ENCODE measurements at regions not wholly inside any gene's neighbourhood (a gene's known extent, or its start where the extent isn't known, plus 50 kb on each side); places are given as distances from the start of the nearest gene placed in this dataset.
"Not testable (repeated sequence)": the region's sequence is repeated elsewhere in the genome, so short reads cannot be mapped to it uniquely, and the experiment has no call there.

DNA sequence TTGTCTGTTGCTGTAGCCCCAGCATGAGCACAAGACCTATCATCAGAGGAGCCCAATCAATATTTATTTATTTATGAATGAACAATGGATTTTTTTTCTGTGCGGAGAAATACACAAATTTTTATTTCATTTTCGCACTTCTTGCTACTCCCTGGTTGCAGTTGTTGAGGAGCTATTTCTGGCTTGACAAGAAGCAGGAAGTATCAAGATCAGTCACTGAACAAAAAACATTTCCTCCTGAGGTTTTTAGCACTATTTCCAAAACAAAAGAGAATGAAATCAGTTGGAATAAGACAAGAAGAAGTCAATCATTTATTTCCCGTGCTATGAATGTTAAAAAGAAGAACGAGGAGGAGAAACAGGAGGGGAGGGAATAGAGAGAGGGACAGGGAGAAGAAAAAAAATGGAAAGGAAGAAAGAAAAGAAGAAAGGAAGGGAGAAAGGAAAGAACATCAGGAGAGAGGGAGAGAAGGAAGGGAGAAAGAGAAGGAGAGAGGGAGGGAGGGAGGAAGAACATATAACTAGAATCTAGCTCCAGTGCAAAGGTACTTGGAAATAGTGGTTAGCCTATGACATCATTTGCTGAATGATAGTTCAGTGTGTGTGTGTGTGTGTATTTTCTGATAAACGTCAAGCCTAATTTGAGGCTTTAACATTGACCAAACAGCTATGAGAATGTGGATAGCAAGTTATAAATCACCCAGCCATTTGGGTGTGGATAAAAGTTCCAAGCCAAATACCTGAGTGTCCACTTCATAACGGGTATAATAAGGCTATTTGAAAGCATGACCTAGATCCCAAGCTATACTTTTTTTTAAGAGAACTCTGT is 586.0 kb downstream of the EBF1 start:
- DNase-seq = no peak

DNA sequence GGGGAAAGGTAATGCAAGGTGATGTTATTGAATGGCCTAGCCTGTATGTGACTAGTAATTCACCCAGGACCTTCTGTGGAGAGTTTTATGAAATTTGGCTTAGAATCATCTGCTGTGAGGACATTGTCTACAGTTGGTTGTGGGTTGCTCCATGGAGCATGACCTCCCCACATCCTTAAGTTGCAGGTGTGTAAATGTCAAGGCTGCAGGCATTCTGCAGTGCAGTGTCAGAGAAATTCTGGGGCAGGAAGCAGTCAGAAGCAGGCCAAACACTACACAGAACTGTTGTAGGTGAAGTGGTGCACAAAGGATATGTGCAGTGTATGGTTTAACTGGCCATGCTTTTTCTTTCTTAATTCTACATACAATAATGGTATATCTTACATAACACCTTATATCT is 588.3 kb downstream of the EBF1 start:
- no peak for DNase-seq

DNA sequence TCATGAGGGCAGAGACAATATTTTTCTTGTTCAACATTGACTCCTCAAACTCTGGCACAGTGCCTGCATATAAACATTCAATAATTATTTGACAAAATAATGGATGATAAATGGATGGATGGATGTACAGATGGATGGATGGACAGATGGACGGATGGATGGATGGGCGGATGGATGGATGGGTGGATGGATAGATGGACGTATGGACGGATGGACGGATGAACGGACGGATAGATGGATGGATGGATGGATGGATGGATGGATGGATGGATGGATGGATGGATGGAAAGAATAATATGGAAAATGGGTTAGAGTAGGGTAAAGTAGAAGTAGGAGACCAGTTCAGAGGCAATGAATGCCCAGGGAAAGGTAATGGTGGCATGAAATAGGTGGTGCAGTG is 589.2 kb downstream of the EBF1 start:
- no peak for DNase-seq

DNA sequence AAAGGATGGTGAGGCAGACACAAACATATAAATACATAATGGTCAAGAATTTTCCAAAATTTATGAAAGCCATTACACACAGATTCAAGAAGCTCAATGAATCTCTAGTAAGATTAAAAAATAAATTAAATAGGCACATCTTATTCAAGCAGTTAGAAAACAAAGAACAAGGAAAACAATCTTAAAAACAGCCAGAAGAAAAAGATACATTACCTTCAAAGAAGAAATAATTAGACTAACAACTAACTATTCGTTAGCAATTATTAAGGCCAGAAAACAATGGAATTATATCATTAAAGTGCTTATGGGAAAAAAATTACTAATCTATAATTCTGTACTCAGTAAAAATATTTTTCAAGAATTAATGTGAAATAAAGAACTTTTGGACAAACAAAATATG is 593.1 kb downstream of the EBF1 start:
- DNase-seq = no peak

DNA sequence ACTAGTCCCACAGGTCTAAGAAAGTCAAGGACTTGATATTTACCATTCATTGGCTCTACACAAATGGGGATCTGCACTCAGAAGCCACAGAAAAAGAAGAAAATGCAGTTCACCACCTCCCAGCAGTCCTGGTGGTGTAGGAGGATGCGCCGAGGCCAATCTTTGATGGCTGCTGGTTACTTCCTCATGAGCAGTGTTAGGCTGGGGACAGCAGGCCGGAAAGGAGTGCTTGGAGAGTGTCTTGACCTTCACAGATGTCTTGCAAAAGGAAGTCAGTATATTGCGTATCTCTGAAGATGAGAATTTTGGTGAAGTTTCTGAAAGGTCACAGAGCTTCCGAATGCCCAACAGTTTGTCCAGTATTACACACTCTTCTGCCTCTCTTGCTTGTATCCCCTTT is 597.0 kb downstream of the EBF1 start:
- DNase-seq = no peak

DNA sequence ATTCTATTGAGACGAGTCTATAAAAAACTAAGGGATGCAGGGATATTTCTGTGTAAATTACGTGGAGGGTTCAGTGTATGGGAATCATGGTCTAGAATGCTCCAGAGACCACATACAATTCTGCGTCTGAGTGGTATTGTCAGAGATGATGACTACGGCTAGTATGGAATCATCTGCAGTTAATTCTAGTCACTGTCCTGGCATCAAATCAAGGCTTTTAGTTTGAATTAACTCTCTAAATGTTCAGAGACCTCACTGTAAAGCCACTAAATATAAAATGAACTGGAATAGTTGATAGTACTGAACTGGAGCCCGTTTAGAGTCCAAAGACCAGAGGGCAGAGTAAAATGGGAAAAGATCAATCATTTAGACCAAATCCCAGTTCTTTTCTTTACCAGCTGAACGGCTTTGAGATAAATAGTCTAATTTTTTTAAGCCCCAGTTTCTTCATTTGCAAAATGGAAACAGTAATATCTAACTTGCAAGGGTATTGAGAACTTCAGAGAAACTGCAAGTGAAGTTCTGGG is 599.8 kb downstream of the EBF1 start:
- no peak for DNase-seq

DNA sequence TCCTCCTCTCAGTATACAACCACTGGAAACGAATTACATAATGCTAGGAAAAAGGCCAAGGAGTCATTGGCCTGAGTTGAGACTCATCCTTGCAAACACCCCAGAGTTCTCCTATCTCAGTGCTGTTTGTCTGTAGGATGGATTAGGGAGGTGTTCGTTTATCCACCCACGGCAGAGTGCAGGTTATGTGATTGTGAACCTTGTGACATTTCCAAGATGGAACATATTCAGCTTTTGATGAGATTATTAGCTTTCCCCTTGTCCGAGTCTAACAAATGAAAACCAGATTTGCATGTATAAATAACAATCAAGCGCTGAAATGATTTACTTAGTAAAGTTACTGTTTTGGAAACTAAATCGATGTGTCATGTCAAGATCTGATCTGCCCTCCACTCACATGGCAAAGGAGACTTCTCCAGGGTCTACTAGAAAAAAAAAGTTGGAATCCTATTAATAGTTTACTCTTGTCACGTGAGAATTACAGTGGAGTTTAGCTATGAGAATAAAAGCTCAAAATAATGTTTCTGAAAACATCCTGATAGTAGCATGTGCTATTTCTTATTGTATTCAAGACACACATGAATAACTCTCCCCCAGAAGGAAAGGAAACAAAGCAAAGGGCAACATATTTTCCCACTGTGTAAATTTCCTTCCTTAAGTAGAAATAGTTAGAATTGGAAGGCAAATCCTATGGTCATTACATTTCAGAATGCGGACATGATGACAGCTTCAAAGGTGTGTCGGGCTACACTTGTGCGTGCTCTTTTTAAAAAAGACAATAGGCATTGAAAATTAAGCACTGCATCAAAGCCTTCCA is 600.4 kb downstream of the EBF1 start:
- DNase-seq = no peak

DNA sequence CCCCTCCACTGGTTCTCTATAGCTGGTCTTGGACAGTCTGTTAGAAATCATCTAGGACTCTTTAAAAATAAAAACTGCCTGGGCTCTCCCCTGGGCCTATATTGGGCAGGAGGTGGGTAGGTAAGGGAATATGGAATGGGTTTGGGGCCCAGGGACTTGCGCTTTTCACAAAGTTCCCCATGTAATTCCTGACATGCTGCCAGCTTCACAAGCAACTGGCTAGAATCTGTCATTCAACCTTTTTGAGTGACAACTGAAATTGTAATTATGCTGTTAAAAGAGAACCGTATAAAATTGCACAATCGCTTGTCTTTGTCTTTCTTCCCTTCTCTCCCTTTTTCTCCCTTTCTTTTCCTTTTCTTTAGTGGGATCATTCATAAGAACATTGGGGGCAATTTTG is 603.1 kb downstream of the EBF1 start:
- DNase-seq = no peak

DNA sequence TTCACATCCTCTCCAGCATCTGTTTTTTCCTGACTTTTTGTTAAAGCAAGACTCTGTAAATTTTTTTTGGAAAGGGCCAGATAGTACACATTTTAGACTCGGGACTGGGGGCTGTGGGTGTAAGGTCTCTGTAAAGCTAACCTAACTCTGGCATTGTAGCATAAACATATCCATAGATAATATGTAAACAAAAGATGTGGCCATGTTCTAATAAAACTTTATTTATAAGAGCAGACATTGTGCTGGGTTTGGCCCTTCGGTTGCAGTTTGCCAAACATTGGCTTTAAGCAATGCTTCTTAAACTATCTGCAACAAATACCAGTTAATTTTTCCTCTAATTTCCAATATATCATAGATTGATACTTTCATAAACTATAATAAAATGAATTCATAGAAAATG is 605.2 kb downstream of the EBF1 start:
- no peak for DNase-seq

DNA sequence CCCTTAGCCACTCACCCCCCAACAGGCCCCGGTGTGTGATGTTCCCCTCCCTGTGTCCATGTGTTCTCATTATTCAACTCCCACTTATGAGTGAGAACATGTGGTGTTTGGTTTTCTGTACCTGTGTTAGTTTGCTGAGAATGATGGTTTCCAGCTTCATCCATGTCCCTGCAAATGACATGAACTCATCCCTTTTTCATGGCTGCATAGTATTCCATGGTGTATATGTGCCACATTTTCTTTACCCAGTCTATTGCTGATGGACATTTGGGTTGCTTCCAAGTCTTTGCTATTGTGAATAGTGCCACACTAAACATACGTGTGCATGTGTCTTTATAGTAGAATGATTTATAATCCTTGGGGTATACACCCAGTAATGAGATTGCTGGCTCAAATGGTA is 605.7 kb downstream of the EBF1 start:
- not testable (repeated sequence) for DNase-seq

DNA sequence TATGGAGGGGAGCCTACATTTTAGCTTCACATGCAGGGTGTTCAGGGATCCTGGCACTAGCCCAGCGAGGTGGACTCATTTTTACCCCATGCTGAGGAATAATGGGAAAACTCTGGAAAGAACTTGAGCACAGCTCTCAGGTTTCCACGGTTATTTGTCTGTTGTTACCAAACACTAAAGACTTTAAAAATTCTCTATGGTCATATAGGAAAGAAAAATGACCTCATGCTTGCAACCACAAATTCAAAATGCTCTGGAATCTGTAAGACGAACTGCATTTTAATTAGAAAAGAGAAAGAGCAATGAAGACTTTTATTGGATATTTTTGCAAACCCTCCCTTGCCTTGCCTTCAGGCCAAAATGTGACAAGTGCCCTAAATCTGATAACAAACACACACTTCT is 606.9 kb downstream of the EBF1 start:
- no peak for DNase-seq

DNA sequence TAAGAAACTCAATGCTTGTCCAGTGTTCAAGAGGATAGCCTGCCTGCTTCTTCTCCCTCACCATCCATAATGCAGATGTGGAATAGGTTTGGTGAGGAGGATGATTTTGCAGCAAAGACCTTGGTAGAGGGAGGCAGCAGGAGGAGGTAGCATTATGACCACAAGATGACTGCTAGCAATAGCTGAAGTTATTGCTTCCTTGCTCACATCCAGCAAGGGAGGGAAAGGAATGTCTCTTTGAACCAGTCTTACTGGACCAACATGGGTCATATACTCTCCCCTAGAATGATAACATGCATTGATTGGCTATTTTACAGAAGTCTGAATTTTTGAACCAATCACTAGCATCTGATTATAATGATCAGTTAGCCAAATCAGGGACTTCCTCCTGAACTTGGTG is 607.6 kb downstream of the EBF1 start:
- no peak for DNase-seq

DNA sequence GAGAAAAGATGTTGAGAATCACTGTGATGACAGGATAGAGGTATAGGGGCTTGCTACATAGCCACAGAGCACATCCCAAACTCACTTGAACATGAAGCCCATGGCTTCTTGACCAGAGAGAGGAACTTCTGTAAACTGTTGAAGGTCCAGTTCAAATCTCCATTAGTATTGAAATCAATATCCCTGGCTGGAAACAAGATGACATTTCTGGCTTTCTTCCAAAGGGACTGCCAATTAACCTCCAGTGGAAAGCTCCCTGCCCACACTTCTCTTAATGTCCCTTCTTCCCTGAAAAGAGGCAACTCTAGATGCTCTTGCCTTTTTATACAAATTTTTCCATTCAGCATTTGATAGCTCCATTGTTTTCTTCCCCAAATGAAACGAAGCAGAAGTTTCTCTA is 612.1 kb downstream of the EBF1 start:
- DNase-seq = no peak

DNA sequence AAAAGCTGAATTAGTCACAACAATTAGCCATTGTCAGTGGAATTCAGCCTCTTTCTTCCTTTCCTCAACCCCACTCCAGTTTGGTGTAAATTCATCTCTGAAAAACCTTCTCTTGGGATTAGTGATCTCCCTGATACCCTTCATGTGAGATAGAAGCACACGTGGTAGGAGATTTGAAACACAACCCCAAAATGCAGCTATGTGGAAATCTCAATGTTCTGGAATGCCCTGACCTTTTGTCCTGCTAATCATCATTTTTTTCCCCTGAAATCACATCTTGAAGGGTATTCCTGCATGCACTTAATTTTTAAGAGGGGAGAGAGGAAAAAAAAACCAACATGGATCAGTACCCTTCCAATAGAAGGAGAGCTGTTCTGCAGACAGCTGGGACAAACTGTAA is 612.6 kb downstream of the EBF1 start:
- DNase-seq = no peak

DNA sequence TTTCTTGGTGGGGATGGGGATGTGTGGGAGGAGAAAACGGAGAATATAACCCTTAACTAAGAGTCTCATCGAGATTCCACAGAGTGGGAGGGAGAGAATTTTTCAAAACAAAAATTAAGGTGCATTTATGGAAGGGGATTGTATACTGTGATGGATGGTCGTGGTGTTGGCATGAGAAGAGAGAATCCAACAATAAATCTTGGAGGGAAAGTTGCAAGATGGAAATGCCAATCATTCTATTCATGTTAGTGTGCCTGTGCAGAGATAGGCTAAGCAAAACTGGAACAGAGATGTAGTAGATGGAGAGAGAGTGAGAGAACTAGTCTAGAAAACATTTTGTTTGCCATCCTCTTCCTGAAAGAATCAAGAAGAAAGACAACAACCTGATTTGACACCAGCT is 613.1 kb downstream of the EBF1 start:
- DNase-seq = no peak

DNA sequence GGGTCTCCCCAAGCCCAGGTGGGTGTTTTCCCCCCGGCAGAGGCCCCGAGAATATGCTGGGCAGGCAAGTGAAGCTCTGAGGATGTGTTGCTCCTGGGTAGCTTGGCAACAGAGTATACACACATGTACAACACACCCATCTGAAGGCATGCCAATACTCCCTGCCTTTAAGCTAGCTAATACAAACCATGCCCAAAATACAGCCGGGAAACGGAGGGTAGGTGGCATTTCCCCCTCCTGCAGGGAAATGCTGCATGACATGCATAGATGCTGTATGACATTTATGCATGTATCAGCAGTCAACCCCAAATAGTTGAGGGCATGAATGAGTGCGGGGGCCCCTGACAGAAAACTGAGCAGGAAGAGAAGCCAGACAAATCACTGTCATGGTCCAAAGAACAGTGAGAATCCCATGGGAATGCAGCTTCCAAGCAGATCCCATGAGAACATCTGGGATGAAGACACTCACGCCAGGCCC is 614.1 kb downstream of the EBF1 start:
- DNase-seq = no peak

DNA sequence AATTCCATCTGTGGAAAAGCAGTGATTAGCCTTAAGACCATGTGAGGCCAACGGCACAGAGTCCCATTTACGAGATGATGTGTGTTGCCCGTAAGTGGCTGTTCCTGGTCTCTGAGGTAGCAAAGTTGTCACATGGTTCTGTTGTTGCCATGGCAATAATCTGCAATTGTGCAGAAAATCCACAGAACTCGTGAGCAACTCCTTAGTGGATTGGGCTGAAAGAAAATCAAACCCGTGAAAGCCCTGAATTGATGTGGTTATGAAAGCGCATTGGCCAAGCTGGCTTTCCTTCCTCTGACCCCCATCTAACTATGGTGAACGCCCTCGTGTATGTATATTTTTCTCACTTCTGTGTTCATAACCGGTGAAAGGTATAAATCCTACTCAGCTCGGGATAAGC is 614.7 kb downstream of the EBF1 start:
- no peak for DNase-seq

DNA sequence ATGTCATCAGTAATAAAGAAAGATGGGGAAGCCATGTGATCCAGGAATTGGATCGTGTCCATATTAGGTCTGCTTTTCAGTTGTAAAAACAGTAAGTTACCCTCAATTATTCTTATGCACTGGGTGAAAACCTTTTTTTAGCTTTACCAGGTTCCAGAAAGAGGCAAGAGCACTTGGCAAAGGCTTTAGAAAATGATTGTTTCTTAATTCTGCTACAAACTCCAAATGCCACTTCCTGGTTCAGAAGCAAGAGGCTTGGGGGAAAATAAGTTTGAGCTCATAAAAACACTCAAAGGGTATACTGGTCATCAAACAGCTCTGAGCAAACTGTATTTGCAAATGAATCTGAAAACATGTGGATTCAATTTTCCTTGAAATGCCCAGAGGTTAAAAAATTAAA is 615.6 kb downstream of the EBF1 start:
- no peak for DNase-seq

DNA sequence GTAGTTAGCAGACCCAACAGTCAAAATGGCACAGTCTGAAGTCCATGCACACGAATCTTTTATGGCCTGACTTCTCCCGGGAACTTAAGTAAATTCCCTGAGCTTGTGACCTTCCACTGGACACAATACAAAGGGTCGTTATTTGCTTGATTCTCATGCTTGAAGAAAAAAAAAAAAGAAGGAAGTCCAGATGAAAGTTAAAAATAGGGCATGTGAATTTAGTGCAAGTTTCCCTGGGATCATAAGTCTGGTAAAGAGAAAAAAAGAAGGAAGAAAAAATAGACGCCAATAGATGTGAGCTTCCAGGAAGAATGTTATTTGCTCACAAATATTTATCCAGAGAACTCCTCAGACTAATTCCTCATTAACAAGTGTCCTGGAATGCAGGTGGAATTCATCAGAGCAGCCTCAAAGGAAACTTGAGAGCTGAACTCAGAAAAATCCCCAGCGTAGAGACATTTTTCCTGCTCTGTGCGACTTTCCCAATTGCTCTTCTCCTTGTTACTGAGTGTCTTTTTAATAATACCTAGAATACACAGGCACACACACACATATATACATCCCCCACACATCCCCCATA is 616.3 kb downstream of the EBF1 start:
- no peak for DNase-seq

DNA sequence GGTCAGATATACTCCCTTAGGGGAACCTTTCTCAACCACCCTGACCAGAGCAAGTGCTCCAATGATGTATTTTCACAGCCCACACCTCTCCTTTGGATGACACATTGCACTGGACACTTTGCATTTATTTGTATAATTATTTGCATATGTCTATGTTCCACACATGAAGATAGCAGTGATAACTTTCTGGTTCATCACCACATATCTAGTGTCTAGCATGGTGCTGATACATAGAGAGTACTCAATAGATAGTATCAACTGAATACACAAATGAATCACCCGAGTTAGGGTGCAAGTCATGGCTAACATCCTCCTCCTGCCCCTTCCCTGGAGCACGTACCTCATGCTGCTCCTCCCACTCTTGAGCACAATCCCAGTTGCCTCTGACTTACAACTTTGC is 617.6 kb downstream of the EBF1 start:
- no peak for DNase-seq

DNA sequence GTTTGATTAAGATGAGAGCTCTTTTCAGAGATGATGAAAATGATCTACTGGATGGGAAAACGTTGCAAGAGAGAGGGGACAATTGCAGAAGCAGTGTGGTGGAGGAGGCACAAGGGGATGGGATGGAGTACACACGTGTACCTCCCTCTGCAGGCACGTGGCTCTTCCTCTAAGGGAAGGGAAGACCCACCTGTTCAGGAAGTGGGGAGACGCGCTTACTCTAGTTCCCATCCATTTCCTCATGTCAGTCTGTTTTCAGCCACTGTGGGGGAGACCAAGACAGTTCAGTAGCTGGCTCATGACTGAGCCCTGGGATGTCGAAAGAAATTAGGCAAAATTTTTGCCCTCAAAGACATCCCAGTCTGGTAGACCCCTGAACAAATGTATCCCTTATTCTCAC is 619.2 kb upstream of the CLINT1 start:
- no peak for DNase-seq

DNA sequence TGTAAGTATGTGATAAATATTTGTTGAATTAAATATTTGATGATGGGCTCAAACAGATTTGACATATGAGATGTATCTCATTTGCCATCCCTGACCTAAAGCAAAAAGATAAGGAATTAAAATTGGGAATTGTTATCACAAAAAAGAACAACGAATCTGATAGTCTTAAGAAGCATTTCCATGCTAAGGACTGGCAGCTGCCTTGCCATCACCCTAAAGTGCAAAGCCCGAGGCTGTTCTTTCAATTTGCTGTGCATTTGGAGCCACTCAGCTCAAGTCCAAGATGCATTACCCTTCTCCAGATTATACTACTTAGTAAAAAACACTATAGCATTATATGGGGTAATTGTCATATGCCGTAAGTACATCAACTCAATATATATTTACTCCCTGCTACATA is 618.3 kb upstream of the CLINT1 start:
- no peak for DNase-seq

DNA sequence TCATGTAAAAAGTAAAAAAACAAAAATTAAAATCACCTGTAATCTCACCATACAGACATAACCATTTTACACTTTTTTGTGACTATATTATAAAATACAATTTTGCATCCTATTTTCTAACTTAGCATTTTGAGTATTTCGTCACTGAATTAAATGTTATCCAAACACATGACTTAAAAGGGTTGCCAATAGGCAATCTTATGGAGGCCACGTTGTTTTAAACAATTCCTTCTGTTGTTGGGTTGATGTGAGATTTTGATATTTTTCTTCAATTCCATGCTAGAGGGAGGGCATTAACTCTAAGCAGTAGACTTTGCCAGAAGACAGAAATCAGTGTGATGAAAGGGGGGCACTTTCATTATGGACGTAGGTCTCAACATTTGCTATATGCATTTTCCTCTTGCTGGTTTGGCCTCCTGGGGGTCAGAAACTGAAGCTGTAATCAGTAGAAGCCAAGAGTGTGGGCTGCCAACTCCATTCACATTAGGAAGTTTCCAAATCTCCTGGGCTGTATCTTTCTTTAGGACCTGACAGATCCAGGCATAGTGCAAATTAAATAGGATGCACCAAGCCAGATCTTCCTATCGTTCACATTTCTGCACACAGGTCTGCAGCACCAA is 614.2 kb upstream of the CLINT1 start:
- no peak for DNase-seq
